Thymus (tissue), 11 donors: ENCODE measurements at regions not wholly inside any gene's neighbourhood (a gene's known extent, or its start where the extent isn't known, plus 50 kb on each side); places are given as distances from the start of the nearest gene placed in this dataset.

Experiments used
- DNase-seq, 9 donors: peaks; one replicate each; pipeline ENCODE4 v3.0.0-alpha.2; 2013; ENCODE audit warnings: low spot score in 9 of 9, low read depth in 6 of 9, missing footprints in 1 of 9
- H3K27ac ChIP-seq, 2 donors: one replicate each; pipeline ENCODE4 v1.5.1; 2013; ENCODE audit warnings: control low read depth in 1 of 2, low read depth in 1 of 2, low read length in 1 of 2, mild to moderate bottlenecking in 1 of 2, moderate library complexity in 1 of 2
- H3K27me3 ChIP-seq, 2 donors: one replicate each; pipeline ENCODE4 v1.5.1; 2013; ENCODE audit warnings: low read length in 1 of 2; ENCODE audit not compliant: control insufficient read depth in 2 of 2, insufficient read depth in 1 of 2
- H3K36me3 ChIP-seq, 2 donors: one replicate each; pipeline ENCODE4 v1.5.1; 2013; ENCODE audit warnings: low read length in 1 of 2, mild to moderate bottlenecking in 1 of 2, moderate library complexity in 1 of 2; ENCODE audit not compliant: control insufficient read depth in 2 of 2, insufficient read depth in 2 of 2
- H3K4me1 ChIP-seq, 2 donors: one replicate each; pipeline ENCODE4 v1.5.1; 2013; ENCODE audit warnings: low read length in 2 of 2; ENCODE audit not compliant: control insufficient read depth in 2 of 2, insufficient read depth in 2 of 2
- H3K4me3 ChIP-seq, 2 donors: one replicate each; pipeline ENCODE4 v1.5.1; 2013; ENCODE audit warnings: low read length in 2 of 2, control low read depth in 1 of 2, mild to moderate bottlenecking in 1 of 2
- H3K9me3 ChIP-seq, 2 donors: one replicate each; pipeline ENCODE4 v1.5.1; 2013; ENCODE audit warnings: low read length in 1 of 2, mild to moderate bottlenecking in 1 of 2; ENCODE audit not compliant: control insufficient read depth in 2 of 2, insufficient read depth in 1 of 2
- WGBS: extraction: QIAGEN DNeasy Blood & Tissue Kit; methylation state at CpG from one replicate; pipeline ENCODE4 v1.1.7; 2013; 5-methylcytosine and 5-hydroxymethylcytosine counted together
- donor health status: healthy.

GRCh38 chr11:76298255-76298654, 82.7 kb downstream of the THAP12 start:
- Histone ChIP-seq H3K9me3 (no peaks in the 10 kb centered on the region), H3K27ac (no peak overlapping the region), H3K27me3 (peaks cover 0 to 6% of the 10 kb centered on the region in 2 donors), H3K4me1 (peaks cover under 1 to 2% of the 10 kb centered on the region in 2 donors), H3K36me3 (no peaks in the 10 kb centered on the region), H3K4me3 (no peak overlapping the region)
- 98% methylated on average over 7 of the region's 7 CpGs for WGBS
- DNase-seq: no peak

GRCh38 chr11:76296731-76297542, 84.0 kb downstream of the THAP12 start:
- no peak overlapping the region for H3K27ac ChIP-seq
- peaks cover 0 to 3% of the 10 kb centered on the region in 2 donors for H3K27me3 ChIP-seq
- H3K4me1 ChIP-seq: peaks cover 4 to 14% of the 10 kb centered on the region in 2 donors
- WGBS: 95% methylated on average over 12 of the region's 12 CpGs
- H3K4me3 ChIP-seq: no peak overlapping the region
- H3K9me3 ChIP-seq: no peaks in the 10 kb centered on the region
- no peak for DNase-seq
- no peaks in the 10 kb centered on the region for H3K36me3 ChIP-seq

- peak in 1 of 9 donors; percentile 37 for DNase-seq
- Histone ChIP-seq H3K4me3 (no peak overlapping the region), H3K27ac (no peak overlapping the region), H3K27me3 (no peaks in the 10 kb centered on the region), H3K9me3 (no peaks in the 10 kb centered on the region), H3K36me3 (no peaks in the 10 kb centered on the region), H3K4me1 (peaks cover 16 to 27% of the 10 kb centered on the region in 2 donors)
- WGBS: 47% methylated on average over 11 of the region's 11 CpGs
Observed at GRCh38 chr11:76293189-76293631, 86.9 kb upstream of the WNT11 start.

DNA sequence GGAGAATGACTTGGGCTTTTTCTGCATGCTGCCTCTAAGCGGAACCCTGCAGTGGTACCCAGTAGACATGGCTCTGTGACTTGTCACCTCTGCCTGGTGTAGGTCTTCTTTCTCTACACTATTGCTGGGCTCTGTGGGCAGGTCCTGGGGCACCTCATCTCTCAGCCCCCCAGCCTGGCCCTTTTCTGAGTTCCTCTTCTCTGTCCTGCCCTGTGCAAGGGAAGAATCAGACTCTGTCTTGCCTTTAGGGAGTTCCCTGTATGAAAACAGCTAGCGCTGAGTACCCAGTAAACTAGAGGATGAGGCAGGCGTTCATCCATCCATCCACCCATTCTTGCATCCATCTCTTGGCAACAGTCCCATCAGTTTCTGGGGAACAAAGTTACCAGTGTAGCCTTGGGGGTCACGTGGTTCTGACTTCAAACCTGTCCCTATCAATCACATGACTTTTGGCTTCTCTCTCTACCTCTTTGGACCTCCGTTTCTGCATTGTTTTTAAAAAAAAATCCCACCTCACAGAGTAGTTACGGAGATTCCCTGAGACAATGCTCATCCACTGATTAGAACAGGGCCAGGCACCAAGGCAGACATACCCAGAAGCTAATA, 86.4 kb upstream of the WNT11 start:
- Histone ChIP-seq H3K27me3 (no peaks in the 10 kb centered on the region), H3K9me3 (no peaks in the 10 kb centered on the region), H3K4me1 (peaks cover 21 to 32% of the 10 kb centered on the region in 2 donors), H3K27ac (no peak overlapping the region), H3K36me3 (no peaks in the 10 kb centered on the region), H3K4me3 (no peak overlapping the region)
- DNase-seq: no peak
- WGBS: 80% methylated on average over 6 of the region's 6 CpGs

DNA sequence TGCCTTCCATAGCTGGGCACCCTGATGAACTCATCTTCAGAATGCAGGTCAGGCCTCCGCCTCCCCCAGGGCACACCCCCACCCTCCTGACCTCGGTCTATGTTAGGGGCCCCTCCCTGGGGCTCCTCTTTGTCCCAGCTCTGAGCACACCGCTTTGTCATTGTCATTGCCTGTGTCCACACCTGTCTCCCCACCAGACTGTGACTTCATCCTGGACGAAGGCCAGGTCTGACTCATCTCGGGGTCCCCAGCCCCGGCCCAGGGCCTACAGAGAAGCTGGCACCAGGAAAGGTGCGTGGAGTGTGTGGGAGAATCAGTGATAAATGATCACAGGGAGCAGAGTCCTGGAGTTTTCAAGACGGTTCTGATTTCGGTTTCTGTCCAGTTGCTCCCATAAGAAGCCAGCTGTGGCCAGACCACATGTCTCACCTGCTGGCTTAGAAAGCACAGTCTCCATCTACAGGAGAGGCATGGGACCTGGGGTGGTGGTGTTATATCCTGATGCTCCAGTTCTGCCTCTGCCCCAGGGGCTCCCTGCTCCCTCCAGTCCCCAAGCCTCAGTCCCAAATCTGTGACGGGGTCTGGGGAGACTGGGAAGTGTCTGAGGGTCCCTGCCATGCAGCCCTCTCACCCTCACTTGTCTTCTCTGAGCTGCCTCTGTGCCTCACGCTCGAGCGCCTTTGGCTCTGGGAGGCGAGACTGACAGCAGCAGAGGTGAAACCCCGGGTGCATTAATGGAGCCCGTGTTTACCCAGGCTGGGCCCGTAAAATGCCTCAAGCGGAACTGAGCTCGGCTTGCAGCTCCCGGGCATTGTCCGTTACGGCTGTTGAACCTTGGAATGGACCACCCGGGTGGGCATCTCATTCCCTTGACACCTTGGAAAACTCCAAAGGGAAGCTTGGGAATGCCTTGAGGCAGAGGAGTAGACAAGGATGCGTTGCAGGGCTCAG, 85.5 kb upstream of the WNT11 start:
- no peaks in the 10 kb centered on the region for H3K36me3 ChIP-seq
- 95% methylated on average over 24 of the region's 24 CpGs for WGBS
- H3K4me3 ChIP-seq: no peak overlapping the region
- H3K4me1 ChIP-seq: peaks cover 29 to 41% of the 10 kb centered on the region in 2 donors
- H3K9me3 ChIP-seq: no peaks in the 10 kb centered on the region
- no peak overlapping the region for H3K27ac ChIP-seq
- H3K27me3 ChIP-seq: no peaks in the 10 kb centered on the region
- DNase-seq: no peak

DNA sequence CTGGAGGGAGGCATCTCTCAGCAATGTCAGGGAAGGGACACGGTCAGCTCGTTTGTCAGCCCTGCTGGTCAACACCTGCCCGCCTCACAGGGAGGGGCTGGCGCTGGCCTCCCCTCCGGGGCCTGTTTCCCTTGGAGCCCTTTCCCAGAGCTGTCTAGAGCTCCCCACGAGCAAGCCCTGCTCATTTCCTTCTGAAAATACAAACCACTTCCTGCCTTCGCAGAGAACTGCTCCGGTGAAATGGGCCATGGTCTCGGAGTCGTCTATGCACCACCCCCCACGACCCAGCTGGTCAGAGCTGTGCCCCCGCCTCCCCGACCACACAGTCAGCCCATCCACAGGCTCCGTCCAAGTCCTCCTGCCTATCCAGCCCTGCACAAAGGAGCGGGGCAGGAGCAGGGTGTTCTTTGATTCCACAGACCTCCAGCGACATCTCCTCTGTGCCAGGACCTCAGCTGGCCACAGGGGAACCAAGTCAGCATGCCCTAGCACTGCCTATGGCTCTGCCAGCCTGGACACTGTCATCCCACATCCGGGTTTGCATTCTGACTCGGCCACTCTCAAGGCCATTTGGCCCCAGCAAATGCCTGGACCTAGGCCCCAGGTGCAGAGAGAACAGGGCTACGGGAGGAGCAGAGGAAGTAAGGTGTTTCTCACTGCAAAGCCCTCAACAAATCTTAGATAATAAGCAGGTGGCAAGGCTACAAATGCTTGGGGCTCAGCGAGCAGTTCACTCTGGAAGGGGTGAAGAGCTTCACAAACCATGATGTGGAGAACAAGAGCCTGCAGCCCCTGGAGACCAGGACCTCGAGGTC, 82.1 kb upstream of the WNT11 start:
- Histone ChIP-seq H3K9me3 (no peaks in the 10 kb centered on the region), H3K36me3 (no peaks in the 10 kb centered on the region), H3K4me1 (peaks cover 29 to 64% of the 10 kb centered on the region in 2 donors), H3K27ac (peak overlapping the region; percentile 92 to 96), H3K27me3 (no peaks in the 10 kb centered on the region), H3K4me3 (no peak overlapping the region)
- DNase-seq: peak in 8 of 9 donors; percentile 29 to 85 (median 56)
- WGBS: 22% methylated on average over 21 of the region's 21 CpGs

DNA sequence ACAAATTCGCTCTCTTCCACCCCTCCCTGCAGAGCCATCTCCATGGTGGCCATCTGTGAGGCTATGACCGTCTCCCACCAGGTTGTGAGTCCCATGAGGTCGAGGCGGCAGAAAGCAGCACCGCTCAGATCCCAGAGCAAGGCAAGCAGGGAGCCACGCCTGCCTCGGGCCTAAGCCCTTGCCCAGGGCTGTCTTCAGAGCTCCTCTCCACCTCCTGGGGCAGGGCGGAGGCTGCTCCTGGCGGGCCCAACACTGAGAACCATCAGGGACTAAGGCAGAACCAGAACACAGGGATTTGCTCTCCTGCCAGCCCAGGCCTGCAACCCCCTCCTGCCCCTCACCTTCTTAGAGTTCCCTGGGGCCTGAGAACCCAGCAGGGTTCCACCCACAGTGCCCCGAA, 80.9 kb upstream of the WNT11 start:
- no peaks in the 10 kb centered on the region for H3K36me3 ChIP-seq
- no peak for DNase-seq
- H3K4me3 ChIP-seq: no peak overlapping the region
- WGBS: 95% methylated on average over 10 of the region's 10 CpGs
- H3K27ac ChIP-seq: peak overlapping the region in 1 of 2 donors; percentile 96
- H3K4me1 ChIP-seq: peaks cover 25 to 64% of the 10 kb centered on the region in 2 donors
- H3K9me3 ChIP-seq: no peaks in the 10 kb centered on the region
- no peaks in the 10 kb centered on the region for H3K27me3 ChIP-seq

GRCh38 chr11:76285397-76286104, 79.2 kb upstream of the WNT11 start:
- H3K4me3 ChIP-seq: no peak overlapping the region
- H3K9me3 ChIP-seq: no peaks in the 10 kb centered on the region
- WGBS: 97% methylated on average over 6 of the region's 6 CpGs
- no peak overlapping the region for H3K27ac ChIP-seq
- no peaks in the 10 kb centered on the region for H3K27me3 ChIP-seq
- no peak for DNase-seq
- H3K4me1 ChIP-seq: peaks cover 25 to 73% of the 10 kb centered on the region in 2 donors
- no peaks in the 10 kb centered on the region for H3K36me3 ChIP-seq
